HG02623 (cell line): ENCODE measurements at regions not wholly inside any gene's neighbourhood (a gene's known extent, or its start where the extent isn't known, plus 50 kb on each side); places are given as distances from the start of the nearest gene placed in this dataset.
A peak's percentile ranks its signal among the peaks of the same experiment; 100 is the strongest.
"Not testable (repeated sequence)": the region's sequence is repeated elsewhere in the genome, so short reads cannot be mapped to it uniquely, and the experiment has no call there.

Source experiments
- ATAC-seq: cut with Tn5 transposase; IDR thresholded peaks from one replicate; pipeline ENCODE4 v1.9.1; 2021; ENCODE audit warnings: moderate library complexity; ENCODE audit not compliant: unreplicated experiment

DNA sequence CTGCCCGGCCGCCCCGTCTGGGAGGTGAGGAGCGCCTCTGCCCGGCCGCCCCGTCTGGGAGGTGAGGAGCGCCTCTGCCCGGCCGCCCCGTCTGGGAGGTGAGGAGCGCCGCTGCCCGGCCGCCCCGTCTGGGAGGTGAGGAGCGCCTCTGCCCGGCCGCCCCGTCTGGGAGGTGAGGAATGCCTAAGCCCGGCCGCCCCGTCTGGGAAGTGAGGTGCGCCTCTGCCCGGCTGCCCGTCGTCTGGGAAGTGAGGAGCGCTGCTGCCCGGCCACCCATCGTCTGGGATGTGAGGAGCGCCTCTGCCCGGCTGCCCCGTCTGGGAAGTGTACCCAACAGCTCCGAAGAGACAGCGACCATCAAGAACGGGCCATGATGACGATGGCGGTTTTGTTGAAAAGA, 136.6 kb upstream of the PROKR2 start:
- ATAC-seq = not testable (repeated sequence)

DNA sequence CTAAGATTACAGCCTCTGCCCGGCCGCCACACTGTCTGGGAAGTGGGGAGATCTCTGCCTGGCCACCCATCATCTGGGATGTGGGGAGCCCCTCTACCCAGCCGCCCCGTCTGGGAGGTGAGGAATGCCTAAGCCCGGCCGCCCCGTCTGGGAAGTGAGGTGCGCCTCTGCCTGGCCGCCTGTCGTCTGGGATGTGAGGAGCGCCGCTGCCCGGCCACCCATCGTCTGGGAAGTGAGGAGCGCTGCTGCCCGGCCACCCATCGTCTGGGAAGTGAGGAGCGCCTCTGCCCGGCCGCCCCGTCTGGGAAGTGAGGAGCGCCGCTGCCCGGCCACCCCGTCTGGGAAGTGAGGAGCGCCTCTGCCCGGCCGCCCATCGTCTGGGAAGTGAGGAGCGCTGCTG, 135.9 kb upstream of the PROKR2 start:
- not testable (repeated sequence) for ATAC-seq

DNA sequence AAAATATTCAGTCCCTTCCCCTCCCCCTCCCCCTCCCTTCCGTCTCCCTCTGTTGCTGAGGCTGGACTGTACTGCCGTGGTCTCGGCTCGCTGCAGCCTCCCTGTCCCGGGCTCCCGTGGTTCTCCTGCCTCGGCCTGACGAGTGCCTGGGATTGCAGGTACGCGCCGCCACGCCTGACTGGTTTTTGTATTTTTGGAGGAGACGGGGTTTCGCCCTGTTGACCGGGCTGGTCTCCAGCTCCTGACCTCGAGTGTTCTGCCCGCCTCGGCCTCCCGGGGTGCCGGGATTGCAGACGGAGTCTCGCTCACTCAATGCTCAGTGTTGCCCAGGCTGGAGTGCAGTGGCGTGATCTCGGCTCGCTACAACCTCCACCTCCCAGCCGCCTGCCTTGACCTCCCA, 135.5 kb upstream of the PROKR2 start:
- not testable (repeated sequence) for ATAC-seq

DNA sequence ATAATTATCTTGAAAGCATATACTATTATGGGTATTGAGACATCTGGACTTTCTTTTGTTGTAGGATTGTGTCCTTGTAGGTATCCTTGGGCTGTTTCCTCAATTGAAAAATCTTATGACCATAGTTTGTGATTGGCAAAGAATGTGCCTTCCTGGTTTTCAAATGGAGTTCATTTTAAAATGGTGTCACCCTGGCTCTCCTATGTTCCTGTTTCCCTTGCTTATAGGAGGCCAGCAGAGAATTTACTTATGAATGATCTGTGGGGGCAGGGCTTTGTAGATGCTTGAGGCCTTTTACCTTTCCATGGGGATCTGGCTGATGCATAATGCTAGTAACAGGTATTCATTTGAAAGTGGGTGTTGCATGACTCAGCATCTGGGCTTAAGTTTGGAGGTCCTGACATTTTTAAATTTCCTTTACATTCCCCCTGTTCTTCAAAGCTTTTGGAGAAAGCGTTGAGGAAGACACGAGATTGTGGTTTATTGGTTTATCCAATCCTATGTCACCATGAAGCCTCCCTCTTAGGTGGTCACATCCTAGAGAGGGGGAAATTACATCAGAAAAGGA, 135.0 kb upstream of the PROKR2 start:
- no peak for ATAC-seq

DNA sequence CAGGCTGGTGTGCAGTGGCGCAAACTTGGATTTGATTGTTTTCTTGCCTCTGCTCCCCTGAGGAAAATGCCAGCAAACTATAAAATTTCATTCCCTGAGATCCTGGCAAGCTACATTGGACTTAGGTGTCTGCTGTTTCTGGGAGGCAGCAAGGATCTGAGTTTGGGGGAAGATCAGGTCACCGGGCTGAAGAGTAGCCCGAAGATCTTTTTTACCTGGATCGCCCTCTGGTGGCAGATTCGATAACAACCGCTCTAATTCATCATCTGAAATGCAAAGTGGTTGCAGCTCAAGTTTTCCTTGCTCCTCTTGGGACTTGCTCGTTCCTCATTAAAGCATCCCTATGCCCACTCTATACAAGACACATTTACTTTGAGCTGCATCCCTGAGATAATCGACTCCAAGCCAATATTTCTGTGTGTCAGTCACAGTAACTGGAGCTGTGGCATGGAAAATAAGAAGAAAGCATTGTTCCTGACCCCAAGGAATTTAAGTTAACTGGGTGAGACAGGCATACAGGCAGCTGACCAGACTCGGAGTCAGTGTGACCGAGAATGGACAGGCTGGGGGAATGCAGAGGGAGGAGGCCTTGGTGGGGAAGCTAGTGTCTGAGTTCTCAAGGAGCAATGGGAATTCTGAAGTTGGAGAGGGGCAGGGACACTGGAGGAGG, 131.8 kb upstream of the PROKR2 start:
- no peak for ATAC-seq

DNA sequence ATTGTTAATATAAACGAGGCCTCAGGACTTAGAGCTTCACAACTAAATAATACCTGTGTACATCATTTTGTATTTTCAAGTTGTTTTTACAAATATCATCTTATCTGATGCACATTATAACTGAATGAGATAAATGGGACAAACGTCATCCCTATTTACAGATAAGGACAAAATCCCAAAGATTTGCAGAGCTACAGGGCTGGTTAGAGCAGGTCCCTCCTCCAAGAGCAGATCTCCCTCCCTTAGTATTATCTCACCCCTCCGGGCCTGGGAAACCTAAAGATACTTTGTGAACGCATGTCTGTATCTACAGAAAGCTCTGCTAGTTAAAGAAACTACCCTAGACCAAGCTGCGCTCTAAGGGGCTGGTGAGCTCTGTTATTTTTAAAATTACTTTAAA, 130.4 kb upstream of the PROKR2 start:
- no peak for ATAC-seq

DNA sequence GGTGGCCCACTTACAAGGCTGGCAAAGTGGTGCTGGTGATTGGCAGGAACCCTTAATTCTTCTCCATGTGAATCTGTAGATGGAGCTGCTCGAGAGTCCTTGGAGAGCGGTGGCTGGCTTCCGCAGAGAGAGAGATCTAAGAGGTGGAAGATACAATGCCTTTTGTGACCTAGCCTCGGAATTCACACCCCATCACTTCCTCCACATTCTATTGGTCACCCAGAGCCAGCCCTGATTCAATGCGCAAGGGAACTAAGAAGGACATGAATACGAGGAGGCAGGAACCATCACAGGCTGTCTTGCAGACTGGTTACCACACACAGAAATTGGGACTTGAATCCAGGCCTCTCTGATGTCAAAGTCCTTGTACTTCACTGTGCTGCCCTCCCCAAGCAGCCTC, 128.9 kb upstream of the PROKR2 start:
- no peak for ATAC-seq

DNA sequence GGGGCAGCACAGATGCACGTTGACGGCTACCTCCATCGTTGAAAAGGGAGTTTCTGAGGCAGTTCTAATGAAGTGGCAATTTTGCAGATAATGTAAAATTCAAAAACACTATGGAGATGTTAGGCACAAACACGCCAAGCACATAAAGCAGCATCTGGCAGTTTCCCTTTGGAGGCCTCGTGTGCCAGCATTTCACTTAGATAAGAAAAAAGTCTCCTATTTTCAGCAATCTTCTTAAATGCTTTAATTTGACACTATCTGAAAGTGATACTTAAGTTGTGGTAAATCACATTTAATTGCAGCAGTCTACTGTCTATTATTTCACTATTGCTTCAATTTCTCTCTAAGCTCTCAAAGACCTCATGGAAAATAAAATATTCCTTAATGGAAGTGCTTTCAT, 125.3 kb upstream of the PROKR2 start:
- ATAC-seq = no peak

DNA sequence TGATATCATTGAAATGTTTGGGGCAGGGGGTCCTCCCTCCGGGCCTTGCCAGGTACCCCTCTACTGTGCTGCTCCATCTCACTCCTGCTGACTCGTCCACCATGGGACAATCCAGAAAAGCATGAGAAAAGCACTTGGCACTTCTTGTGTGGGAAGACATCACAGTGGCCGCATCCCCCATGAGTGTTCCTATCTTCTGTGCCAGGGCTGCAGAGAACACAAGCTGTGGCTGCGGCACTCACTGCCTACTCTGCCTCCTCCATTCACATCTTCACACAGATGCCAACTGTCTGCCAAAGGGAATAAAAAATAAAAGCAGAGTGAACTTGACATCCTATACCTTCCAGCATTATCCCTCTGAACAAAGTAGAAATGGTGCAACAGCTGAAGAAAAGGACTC, 117.4 kb upstream of the PROKR2 start:
- no peak for ATAC-seq

DNA sequence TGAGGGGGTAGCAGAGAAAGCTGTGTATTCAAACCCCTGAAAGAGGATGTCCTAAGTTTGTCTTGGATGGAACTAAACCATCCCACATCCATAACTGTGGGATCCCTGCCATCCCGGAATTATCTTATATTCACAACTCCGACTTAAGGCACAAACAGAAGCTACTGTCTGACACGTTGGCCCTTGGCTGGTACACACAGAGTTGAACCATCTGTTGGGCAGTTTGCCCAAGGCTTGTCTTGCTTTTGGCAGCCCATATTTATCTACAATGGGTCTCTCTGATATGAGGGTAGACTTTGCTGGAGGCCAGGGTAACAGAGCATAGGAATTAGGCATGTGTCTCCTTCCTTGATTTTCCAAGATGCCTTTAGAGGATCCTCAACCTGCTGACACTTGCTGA, 116.6 kb upstream of the PROKR2 start:
- ATAC-seq = no peak

DNA sequence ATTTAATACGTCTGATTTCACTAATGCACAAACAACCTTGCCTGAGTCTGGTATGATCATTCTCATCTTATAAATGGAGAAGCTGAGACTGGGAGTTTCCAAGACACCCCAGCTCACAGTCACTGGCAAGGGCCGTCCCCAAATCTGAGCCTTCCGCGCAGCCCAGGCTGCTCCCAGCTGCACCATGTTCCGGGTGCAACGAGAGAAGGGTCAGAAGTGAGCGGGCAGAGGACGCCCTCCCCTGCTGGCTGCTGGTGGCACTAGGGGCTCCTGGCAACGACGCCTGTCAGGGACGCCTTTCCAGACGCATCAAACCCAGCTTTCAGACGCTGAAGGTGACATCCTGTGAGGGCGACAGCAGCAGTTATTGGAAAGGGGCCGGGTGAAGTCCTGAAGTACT, 115.3 kb upstream of the PROKR2 start:
- ATAC-seq = no peak

DNA sequence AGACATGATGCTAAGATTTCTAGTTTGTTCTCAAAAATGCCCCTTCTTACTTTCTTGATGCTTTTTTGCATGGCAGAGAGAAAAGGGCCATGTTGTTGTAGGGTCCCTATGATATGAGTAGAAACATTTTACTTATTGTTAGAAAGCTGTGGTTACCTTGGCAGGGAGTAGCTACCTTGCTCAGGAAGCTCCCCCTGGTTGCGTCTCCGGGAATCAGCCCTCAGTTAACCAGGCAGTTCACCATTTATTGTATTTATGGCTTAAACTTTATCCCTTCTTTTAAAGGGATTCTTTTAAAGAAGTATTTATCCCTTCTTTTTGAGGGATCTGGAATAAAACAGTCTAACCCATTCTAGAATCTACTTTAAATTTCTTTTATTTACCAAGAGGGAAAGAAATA, 113.9 kb upstream of the PROKR2 start:
- ATAC-seq = no peak

DNA sequence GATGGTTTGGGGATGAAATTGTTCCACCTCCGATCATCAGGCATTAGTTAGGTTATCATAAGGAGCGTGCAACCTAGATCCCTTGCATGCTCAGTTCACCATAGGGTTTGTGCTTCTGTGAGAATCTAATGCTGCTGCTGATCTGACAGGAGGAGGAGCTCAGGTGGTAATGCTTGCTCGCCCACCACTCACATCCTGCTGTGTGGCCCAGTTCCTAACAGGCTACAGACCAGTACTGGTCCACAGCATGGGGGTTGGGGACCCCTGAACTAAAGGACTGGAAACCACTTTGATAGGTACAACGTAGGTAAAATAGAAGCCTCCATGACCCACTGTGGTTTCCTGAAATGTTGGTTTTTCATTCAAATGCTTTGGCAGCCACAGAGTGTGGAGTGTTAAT, 109.3 kb upstream of the PROKR2 start:
- ATAC-seq = no peak

DNA sequence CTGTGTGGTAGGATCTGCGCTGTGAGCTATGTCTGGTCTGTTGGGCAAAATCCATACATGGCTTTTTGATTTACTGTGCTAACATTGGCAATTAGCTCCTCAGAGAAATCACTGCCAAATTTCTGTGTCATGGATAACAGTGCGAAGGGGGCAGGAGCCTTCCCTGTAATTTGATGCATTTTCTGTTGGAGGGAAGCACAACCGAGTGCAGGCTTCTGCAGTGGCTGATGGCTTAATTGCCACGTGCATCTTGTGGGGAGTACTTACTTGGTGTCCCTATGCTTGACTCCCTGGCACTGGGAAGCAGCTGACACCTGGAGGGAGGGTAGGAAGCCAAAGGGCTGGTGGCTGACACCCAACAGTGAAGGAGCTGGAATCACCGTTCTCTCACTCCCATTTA, 99.3 kb upstream of the PROKR2 start:
- ATAC-seq = no peak

DNA sequence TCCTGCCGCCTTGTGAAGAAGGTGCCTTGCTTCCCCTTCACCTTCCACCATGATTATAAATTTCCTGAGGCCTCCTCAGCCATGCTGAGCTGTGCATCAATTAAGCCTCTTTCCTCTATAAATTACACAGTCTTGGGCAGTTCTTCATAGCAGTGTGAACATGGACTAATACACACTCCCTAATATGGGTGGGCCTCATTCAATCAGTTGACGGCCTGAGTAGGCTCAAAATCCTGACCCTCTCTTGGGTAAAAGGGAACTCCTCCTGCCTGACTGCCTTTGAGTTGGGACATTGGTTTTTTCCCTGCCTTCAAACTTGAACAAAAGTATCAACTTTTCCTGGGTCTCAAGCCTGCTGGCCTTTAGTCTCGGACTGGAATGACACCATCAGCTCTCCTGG, 96.6 kb upstream of the PROKR2 start:
- ATAC-seq = no peak

DNA sequence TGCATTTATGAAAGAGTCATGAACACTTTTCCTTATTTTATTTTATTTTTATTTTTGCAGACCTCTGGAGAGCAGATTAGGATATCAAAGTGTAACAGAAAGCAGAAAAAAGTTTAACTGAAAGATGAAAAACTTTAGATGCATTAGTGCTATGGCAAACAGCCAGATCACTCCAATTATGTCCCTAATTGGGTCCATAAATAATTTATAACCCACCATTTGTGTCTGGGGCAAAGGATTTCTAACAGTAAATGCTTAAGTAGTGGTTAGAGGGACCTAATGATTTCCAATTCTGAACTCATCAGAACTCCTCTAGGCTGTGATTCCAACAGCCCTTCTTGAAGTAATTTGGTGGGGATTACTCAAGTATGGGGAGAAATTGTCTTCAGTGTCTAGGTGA, 93.7 kb upstream of the PROKR2 start:
- no peak for ATAC-seq

DNA sequence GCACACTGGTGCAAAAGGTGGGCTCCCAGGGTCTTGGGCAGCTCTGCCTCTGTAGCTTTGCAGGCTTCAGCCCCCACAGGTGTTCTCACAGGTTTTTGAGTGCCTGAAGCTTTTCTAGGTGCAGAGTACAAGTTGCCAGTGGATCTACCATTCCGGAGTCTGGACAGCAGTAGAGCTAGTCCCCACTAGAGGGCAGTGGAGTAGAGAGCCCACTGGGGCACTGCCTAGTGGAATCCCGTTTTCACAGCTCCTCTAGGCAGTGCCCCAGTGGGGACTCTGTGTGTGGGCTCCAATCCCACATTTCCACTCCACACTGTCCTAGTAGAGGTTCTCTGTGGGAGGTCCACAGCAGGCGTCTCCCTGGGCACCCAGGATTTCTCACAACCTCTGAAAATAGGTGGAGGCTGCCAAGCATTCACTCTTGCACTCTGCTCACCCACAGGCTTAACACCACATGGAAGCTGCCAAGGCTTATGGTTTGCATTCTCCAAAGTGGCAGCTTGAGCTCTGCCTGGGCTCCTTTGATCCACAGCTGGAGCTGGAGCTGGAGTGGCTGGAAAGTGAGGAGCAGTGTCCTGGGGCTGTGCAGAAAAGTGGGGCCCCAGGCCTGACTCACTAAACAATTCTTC, 86.3 kb upstream of the PROKR2 start:
- peak; percentile 67 for ATAC-seq

DNA sequence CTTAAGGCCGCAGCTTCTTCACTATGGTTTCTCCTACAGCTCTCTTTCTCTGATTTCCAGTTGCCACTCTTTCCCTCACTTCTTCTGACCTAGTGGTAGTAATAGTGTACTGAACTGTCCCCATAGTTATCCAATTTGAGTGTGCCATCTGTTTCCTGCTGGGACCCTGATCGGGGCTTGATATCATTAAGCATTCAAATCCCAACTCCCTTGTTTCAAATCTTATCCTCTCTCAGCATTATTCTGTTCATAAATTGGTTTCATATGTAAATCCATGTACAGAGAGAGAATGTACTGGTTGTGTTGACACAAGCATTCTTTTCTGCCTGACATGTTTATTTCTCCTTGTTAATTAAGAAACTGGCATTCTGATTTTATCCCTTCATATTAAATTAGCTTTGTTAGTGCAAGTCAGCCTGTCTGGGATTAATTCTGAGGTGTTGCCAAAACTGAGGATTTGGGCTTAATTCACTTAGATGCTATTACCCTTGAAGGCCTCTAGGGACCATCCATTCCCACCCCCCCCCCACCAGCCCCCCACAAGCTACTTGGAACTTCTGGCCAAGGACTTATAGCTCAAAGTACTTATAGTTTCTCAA, 84.6 kb upstream of the PROKR2 start:
- no peak for ATAC-seq

DNA sequence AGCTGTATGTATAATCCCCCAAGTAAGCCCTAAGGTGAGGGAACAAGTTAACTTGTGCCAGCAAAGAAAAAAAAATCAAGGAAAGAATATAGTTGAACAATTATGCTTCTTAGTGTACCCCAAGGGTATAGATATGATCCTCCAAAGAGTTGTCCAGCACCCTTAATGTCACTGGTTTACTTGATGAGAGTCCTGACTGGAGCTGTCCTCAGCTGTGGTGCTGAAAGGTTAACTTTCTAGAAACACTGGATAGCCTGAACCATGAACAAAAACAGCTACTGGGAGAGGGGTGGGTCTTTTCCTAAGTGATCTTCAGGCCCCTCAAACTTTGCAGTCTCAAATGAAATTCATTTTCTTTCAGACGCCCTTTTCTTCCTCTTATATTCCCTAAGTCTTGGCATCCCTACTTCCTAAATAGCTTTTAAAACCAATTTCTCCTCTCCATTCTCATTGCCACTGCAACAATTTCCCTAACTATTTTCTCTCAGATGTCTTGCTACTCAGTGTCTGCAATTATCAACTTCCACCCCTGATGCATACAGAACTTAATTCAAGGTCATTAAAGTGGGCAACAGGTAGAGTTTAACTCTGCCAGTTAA, 83.5 kb upstream of the PROKR2 start:
- no peak for ATAC-seq

DNA sequence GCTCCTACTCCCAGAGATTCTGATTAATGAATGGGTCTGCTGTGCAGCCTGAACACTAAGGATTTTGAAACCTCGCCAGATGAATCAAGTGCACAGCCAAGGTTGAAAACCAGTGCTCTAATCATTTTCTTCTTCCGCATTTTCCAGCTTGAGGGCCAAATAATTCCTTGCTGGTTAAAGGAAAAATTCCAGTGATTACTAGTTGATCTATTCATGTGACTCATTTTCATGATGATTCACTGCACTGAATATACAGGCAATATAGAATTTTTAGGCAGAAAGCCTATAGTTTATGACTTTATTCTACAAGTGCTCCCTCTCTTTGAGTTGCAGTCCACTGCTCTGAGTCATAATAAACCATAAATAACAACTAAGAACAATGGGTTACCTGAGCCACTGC, 80.6 kb upstream of the PROKR2 start:
- no peak for ATAC-seq

DNA sequence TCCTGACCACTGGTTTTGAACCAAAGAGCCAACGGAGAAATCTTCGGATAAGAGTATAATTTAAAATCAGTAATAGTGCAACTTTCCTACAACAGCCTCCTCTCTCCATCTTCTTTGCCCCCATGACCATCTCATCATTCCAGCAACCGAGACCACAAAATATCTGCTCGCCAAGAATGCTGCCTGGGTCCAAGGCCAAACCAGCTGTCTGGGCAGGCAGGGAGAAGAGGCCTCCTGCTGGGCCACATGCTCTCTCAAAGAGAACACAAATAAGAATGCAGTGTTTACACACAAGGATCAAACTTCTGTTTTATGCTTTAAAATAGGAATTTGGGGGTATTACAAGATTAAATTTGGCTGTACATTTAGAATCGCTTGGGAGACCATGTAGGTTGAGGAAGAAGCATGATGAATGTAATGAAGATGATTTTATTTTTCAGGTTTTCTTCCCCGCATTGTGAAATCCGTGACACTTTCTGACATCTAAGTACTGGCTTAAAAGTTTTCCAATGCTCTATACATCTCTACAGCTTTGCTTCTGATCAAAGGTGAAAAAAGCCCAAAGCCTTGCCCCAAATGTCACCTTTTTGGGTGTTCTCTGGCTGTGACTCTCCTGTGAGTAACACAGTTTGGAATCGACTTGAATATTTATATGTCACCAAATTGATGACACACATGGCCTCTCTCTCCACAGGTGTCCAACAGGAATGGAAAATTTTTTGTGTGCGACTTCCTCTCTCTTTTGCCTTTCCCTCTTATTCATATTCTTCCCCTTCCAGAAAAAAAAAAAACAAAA, 79.4 kb upstream of the PROKR2 start:
- ATAC-seq = no peak
